ENCODE measurements at regions not wholly inside any gene's neighbourhood (a gene's known extent, or its start where the extent isn't known, plus 50 kb on each side); places are given as distances from the start of the nearest gene placed in this dataset.

- TF ChIP-seq, protein P1, sequence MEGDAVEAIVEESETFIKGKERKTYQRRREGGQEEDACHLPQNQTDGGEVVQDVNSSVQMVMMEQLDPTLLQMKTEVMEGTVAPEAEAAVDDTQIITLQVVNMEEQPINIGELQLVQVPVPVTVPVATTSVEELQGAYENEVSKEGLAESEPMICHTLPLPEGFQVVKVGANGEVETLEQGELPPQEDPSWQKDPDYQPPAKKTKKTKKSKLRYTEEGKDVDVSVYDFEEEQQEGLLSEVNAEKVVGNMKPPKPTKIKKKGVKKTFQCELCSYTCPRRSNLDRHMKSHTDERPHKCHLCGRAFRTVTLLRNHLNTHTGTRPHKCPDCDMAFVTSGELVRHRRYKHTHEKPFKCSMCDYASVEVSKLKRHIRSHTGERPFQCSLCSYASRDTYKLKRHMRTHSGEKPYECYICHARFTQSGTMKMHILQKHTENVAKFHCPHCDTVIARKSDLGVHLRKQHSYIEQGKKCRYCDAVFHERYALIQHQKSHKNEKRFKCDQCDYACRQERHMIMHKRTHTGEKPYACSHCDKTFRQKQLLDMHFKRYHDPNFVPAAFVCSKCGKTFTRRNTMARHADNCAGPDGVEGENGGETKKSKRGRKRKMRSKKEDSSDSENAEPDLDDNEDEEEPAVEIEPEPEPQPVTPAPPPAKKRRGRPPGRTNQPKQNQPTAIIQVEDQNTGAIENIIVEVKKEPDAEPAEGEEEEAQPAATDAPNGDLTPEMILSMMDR (IDR thresholded peaks at IDR 0.05; ENCODE audit: extremely low read depth, insufficient read depth, missing control alignments): no peak
- DNase-seq (ENCODE audit: low spot score): no peak
- in situ Hi-C loops (cut with MboI; ENCODE audit: low pct_unique_long_range_greater_than_20kb, low sequenced_read_pairs, unreplicated experiment): no loop called here
Observed at GRCh38 chr5:174173766-174174165, 128.3 kb downstream of the NSG2 start.

- in situ Hi-C loops (cut with MboI; ENCODE audit: low pct_unique_long_range_greater_than_20kb, low sequenced_read_pairs, unreplicated experiment): no loop called here
- no peak for DNase-seq (ENCODE audit: low spot score)
- TF ChIP-seq, protein P1 (IDR thresholded peaks at IDR 0.05; ENCODE audit: extremely low read depth, insufficient read depth, missing control alignments): no peak
Observed at GRCh38 chr5:174175716-174176268, 130.3 kb downstream of the NSG2 start.

DNA sequence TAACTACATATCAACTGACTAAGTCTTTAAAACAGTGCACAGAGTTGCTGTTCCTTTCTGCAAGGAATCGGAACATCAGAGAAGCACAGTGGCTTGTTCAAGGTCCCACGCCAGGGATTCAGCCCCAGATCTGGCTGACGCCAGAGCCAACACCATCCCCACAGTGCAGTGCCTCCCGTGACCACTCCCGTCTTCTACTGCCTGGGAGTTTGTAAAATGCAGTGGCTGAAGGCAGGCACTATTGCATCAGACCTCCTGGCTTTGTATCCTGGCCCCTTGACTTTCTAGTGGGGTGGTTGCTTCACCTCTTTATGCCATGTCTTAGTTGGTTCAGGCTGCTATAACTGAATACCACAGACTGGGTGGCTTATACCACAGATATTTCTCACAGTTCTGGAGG lies 131.0 kb downstream of the NSG2 start:
- TF ChIP-seq, protein P1 (IDR thresholded peaks at IDR 0.05; ENCODE audit: extremely low read depth, insufficient read depth, missing control alignments): no peak
- DNase-seq (ENCODE audit: low spot score): no peak
- in situ Hi-C loops (cut with MboI; ENCODE audit: low pct_unique_long_range_greater_than_20kb, low sequenced_read_pairs, unreplicated experiment): no loop called here

DNA sequence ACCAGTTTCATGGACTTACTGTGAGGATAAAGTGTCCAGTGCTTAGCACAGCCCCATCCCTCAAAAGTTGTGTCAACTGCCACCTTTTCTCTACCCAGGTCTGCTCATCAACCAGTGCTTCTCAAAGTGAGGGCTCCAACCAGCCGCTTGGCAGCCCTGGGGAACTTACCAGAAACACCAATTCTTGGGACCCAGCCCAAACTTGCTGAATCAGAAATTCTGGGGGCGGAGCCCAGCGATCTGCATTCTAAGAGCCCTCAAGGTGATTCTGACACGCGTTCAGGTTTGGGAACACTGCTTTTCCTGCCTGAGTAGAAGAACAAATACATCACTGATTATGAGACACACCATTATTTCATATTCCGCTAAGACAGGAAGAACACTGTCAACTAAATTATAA lies 132.0 kb downstream of the NSG2 start:
- TF ChIP-seq, protein P1 (IDR thresholded peaks at IDR 0.05; ENCODE audit: extremely low read depth, insufficient read depth, missing control alignments): no peak
- in situ Hi-C loops (cut with MboI; ENCODE audit: low pct_unique_long_range_greater_than_20kb, low sequenced_read_pairs, unreplicated experiment): no loop called here
- no peak for DNase-seq (ENCODE audit: low spot score)

DNA sequence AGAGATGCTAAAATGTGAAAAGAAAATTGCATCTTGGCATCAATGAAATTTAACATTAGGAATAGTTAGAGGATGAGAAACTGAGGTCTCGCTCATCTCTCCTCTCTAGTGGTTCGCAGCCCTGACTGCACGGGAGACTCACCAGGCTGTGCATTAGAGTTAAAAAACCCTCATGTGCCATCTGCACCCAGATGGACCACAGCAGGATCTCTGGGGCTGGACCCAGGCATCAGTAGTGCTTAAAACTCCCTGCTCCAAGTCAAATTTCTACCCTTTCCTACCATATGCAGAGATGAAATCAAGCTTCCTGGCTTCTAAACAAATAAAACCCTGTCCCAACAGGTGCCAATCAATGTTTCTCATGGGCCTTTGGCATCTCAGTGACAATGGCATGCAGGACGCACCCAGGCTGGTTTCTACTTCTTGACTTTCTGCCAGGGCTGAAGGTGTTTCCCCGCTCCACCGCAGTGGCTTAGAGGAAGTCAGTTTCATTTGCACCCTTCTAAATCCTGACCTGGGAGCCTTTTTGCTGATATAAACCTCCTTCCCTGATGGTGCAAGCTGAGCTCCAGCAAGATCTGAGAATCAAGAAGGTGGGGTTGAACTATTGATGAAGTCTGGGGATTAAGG lies 132.6 kb downstream of the NSG2 start:
- in situ Hi-C loops (cut with MboI; ENCODE audit: low pct_unique_long_range_greater_than_20kb, low sequenced_read_pairs, unreplicated experiment): no loop called here
- TF ChIP-seq, protein P1 (IDR thresholded peaks at IDR 0.05; ENCODE audit: extremely low read depth, insufficient read depth, missing control alignments): no peak
- no peak for DNase-seq (ENCODE audit: low spot score)

GRCh38 chr5:174180639-174181038 lies 135.1 kb downstream of the NSG2 start:
- DNase-seq (ENCODE audit: low spot score): no peak
- TF ChIP-seq, protein P1 (IDR thresholded peaks at IDR 0.05; ENCODE audit: extremely low read depth, insufficient read depth, missing control alignments): no peak
- in situ Hi-C loops (cut with MboI; ENCODE audit: low pct_unique_long_range_greater_than_20kb, low sequenced_read_pairs, unreplicated experiment): no loop called here
